Omental fat pad (tissue), 3 donors: ENCODE measurements at regions not wholly inside any gene's neighbourhood (a gene's known extent, or its start where the extent isn't known, plus 50 kb on each side); places are given as distances from the start of the nearest gene placed in this dataset.

Experiments
- ATAC-seq: fragments of 150-250 bp; one replicate; pipeline ENCODE4 v1.9.1; 2016; ENCODE audit warnings: mild to moderate bottlenecking, moderate library complexity; ENCODE audit not compliant: low FRiP score
- DNase-seq: peaks from one replicate; pipeline ENCODE4 v3.0.0-alpha.2; 2019; ENCODE audit warnings: low spot score
- CTCF ChIP-seq, 3 donors: fragments of 450-650 bp; IDR thresholded peaks; one replicate each; pipeline ENCODE4 v1.5.1; 2016 to 2017; ENCODE audit warnings: antibody characterized with exemption in 3 of 3, mild to moderate bottlenecking in 3 of 3, moderate library complexity in 2 of 3

- no peak for DNase-seq
- ATAC-seq, result no peak
- TF ChIP-seq CTCF (IDR thresholded peaks at IDR 0.05), result no peak
Measured at GRCh38 chr6:148238713-148239112, 103.9 kb upstream of the SASH1 start.

- TF ChIP-seq CTCF (IDR thresholded peaks at IDR 0.05), result no peak
- no peak for DNase-seq
- no peak for ATAC-seq
Measured at GRCh38 chr6:148239215-148239614, 103.4 kb upstream of the SASH1 start.

- no peak for DNase-seq
- no peak for ATAC-seq
- no peak for TF ChIP-seq CTCF (IDR thresholded peaks at IDR 0.05)
Measured at GRCh38 chr6:148239801-148240460, 102.7 kb upstream of the SASH1 start.

GRCh38 chr6:148240461-148240840 lies 102.2 kb upstream of the SASH1 start:
- TF ChIP-seq CTCF (IDR thresholded peaks at IDR 0.05), result no peak
- DNase-seq (no peak), ATAC-seq (no peak)

- no peak for ATAC-seq
- DNase-seq, result no peak
- TF ChIP-seq CTCF (IDR thresholded peaks at IDR 0.05), result no peak
Measured at GRCh38 chr6:148240861-148241477, 101.7 kb upstream of the SASH1 start.

- ATAC-seq, result no peak
- no peak for DNase-seq
- no peak for TF ChIP-seq CTCF (IDR thresholded peaks at IDR 0.05)
Measured at GRCh38 chr6:148242180-148242579, 100.5 kb upstream of the SASH1 start.
